Stimulated activated memory B cell treated with anti-CD40 and anti-IgM and Interleukin-4, amounts not matched to agents 10 μg/mL and 1 μg/mL and 100 μg/mL, for 72 hours (primary cell): ENCODE measurements at regions not wholly inside any gene's neighbourhood (a gene's known extent, or its start where the extent isn't known, plus 50 kb on each side); places are given as distances from the start of the nearest gene placed in this dataset.
"Not testable (repeated sequence)": the region's sequence is repeated elsewhere in the genome, so short reads cannot be mapped to it uniquely, and the experiment has no call there.

Experiments used
- ATAC-seq: fragments of 150-1000 bp; cut with Tn5 transposase; 2 replicates; pipeline ENCODE4 v1.10.0; 2021
- H3K27ac Mint-ChIP-seq: one replicate; pipeline ENCODE4 v1.8.0; 2022; ENCODE audit warnings: mild to moderate bottlenecking, mixed read lengths
- H3K27me3 Mint-ChIP-seq: one replicate; pipeline ENCODE4 v1.8.0; 2022; ENCODE audit warnings: mixed read lengths
- H3K36me3 Mint-ChIP-seq: one replicate; pipeline ENCODE4 v1.8.0; 2022; ENCODE audit warnings: mixed read lengths
- H3K4me1 Mint-ChIP-seq: one replicate; pipeline ENCODE4 v1.8.0; 2022; ENCODE audit warnings: mixed read lengths
- H3K4me3 Mint-ChIP-seq: one replicate; pipeline ENCODE4 v1.8.0; 2022; ENCODE audit warnings: mild to moderate bottlenecking, moderate library complexity, mixed read lengths
- H3K9me3 Mint-ChIP-seq: one replicate; pipeline ENCODE4 v1.8.0; 2022; ENCODE audit warnings: mixed read lengths

- ATAC-seq, H3K27ac Mint-ChIP-seq, H3K36me3 Mint-ChIP-seq: not testable (repeated sequence)
These were observed 57.0 kb upstream of the NEUROD1 start for GRCh38 chr2:181737302-181737701.

DNA sequence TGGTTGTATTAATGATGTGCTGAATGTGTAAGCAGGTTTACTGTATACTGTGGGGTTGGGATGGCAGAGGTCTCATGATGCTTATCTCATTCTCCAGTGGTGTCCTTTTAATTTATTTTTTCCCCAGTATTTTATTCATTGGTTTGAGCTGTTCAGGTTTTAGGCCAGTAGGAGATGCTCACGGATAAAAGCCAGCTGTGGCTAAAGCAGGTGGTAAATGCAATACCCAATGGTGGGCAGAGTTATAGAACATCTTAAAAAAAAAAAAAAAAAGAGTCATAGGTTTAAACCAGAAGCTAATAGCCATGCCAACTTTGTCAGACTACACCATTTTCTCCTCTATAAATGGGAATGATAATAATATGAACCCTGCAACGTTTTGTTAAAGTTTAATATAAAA lies 57.8 kb upstream of the NEUROD1 start:
- Mint-ChIP-seq H3K4me3 (no peak overlapping the region), H3K36me3 (no peaks in the 10 kb centered on the region)
- no peak for ATAC-seq

More at GRCh38 chr2:181737302-181737701, 57.0 kb upstream of the NEUROD1 start:
- H3K9me3 Mint-ChIP-seq, H3K4me1 Mint-ChIP-seq, H3K4me3 Mint-ChIP-seq: not testable (repeated sequence)
- H3K27me3 Mint-ChIP-seq, result peaks cover 20% of the 10 kb centered on the region

DNA sequence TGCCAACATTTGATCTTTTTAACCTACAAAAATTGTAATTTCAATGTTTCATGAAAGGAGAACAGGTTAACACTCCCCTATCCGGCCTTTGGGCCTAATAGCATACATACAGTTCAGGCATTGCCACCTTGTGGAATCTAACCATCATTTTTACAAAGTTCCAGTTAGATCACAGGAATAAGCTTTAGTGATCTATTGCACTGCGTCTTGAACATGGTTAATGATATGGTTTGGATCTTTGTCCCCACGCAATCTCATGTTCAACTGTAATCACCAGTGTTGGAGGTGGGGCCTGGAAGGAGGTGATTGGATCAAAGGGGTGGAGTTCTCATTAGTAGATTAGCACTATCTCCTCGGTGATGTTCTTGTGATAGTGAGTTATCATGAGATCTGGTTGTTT lies 58.2 kb upstream of the NEUROD1 start:
- Mint-ChIP-seq H3K4me1 (no peaks in the 10 kb centered on the region), H3K27me3 (peaks cover 8% of the 10 kb centered on the region), H3K9me3 (no peaks in the 10 kb centered on the region), H3K27ac (no peak overlapping the region), H3K4me3 (no peak overlapping the region), H3K36me3 (no peaks in the 10 kb centered on the region)
- no peak for ATAC-seq

More for the DNA sequence above, 57.8 kb upstream of the NEUROD1 start:
- Mint-ChIP-seq H3K27ac (no peak overlapping the region), H3K27me3 (peaks cover 13% of the 10 kb centered on the region), H3K4me1 (no peaks in the 10 kb centered on the region), H3K9me3 (no peaks in the 10 kb centered on the region)

DNA sequence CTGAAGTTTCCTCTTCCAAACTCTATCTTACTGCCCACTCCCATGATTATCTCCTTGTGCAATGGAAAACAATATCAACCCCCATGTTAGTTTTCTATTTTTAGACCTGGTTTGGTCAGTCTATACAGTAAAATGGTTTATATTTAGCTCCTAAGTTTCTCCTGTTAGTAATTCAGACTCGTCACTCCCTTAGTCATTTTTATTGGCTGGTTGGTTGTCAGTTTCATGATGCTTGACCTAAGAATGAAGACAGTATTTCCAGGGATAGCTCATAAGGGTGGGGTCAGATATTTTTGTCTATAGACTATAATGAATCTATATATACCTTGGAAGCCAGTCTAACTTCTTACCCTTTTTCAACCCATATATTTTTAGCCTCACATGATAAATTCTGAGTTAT lies 61.4 kb upstream of the NEUROD1 start:
- Mint-ChIP-seq H3K9me3 (no peaks in the 10 kb centered on the region), H3K4me3 (no peak overlapping the region), H3K36me3 (no peaks in the 10 kb centered on the region), H3K27ac (no peak overlapping the region), H3K4me1 (no peaks in the 10 kb centered on the region), H3K27me3 (no peaks in the 10 kb centered on the region)
- no peak for ATAC-seq

DNA sequence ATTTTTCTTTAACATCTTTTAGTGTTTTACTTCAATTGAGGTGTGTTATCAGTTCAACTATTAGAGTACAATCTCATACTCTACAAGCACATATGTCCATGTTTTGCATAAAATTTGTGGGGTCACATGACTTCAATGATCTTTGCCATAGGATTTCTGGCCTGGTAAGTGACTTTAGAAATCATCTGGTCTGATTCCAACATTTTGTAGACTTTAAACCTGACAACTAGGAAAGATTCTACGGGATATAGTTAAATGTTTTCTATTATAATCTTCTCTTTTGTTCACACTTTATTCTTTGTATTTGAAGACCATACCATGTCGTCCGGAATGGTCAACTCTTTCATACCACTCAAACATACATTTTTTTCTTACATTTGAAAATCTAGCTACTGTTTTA lies 62.0 kb upstream of the NEUROD1 start:
- H3K27ac Mint-ChIP-seq, result no peak overlapping the region
- H3K36me3 Mint-ChIP-seq, result no peaks in the 10 kb centered on the region
- no peaks in the 10 kb centered on the region for H3K27me3 Mint-ChIP-seq
- no peak overlapping the region for H3K4me3 Mint-ChIP-seq
- H3K9me3 Mint-ChIP-seq, result no peaks in the 10 kb centered on the region
- ATAC-seq, result no peak
- no peaks in the 10 kb centered on the region for H3K4me1 Mint-ChIP-seq

GRCh38 chr2:181742922-181743722 lies 62.8 kb upstream of the NEUROD1 start:
- no peaks in the 10 kb centered on the region for H3K27me3 Mint-ChIP-seq
- no peaks in the 10 kb centered on the region for H3K9me3 Mint-ChIP-seq
- no peaks in the 10 kb centered on the region for H3K36me3 Mint-ChIP-seq
- no peaks in the 10 kb centered on the region for H3K4me1 Mint-ChIP-seq
- H3K27ac Mint-ChIP-seq, result no peak overlapping the region
- no peak overlapping the region for H3K4me3 Mint-ChIP-seq
- ATAC-seq, result no peak

GRCh38 chr2:181743723-181744031 lies 63.4 kb upstream of the NEUROD1 start:
- ATAC-seq, result no peak
- Mint-ChIP-seq H3K4me3 (no peak overlapping the region), H3K36me3 (no peaks in the 10 kb centered on the region), H3K27ac (no peak overlapping the region), H3K27me3 (peaks cover 2% of the 10 kb centered on the region), H3K9me3 (no peaks in the 10 kb centered on the region), H3K4me1 (no peaks in the 10 kb centered on the region)

DNA sequence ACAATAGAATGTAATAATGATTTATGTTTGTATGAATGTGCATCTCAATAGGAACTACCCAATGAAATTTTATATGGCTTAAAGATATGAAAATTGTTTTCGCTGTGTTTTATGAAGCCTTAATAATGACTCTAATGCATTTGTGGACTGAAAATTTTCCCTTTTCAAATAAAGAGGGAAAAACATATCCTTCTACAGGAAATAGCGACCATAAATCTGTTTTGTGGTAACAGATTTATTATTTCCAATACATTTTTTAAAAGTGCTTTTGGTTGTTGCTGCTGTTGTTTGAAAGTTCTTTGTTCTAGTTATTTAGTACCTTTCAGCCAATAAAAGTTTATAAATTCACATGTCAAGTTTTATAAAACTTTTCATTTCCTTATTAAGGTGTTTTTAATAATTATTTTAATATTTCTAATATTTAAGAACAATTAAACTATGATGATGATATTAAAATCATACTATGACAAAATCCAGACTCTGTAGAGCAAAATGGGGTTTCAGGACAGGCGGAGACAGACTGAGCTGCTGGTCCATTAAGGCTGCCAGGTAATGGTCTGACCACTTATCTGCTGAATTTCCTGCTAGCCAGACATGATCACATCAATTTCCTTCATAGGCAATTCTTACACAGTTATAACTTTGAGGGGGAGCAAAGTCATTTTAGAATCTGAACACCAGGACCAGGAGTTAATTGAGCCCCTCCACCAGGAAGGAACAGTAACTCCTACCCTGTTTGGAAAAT lies 65.7 kb upstream of the NEUROD1 start:
- no peaks in the 10 kb centered on the region for H3K4me1 Mint-ChIP-seq
- peaks cover 16% of the 10 kb centered on the region for H3K27me3 Mint-ChIP-seq
- no peak overlapping the region for H3K4me3 Mint-ChIP-seq
- ATAC-seq, result no peak
- no peaks in the 10 kb centered on the region for H3K9me3 Mint-ChIP-seq
- H3K36me3 Mint-ChIP-seq, result no peaks in the 10 kb centered on the region
- H3K27ac Mint-ChIP-seq, result no peak overlapping the region

- no peaks in the 10 kb centered on the region for H3K9me3 Mint-ChIP-seq
- no peaks in the 10 kb centered on the region for H3K4me1 Mint-ChIP-seq
- H3K4me3 Mint-ChIP-seq, result no peak overlapping the region
- no peaks in the 10 kb centered on the region for H3K36me3 Mint-ChIP-seq
- peaks cover 25% of the 10 kb centered on the region for H3K27me3 Mint-ChIP-seq
- ATAC-seq, result no peak
- H3K27ac Mint-ChIP-seq, result no peak overlapping the region
These were observed 66.5 kb upstream of the NEUROD1 start for GRCh38 chr2:181746844-181747243.

GRCh38 chr2:181750305-181750704 lies 70.0 kb upstream of the NEUROD1 start:
- no peaks in the 10 kb centered on the region for H3K9me3 Mint-ChIP-seq
- H3K27me3 Mint-ChIP-seq, result peaks cover 44% of the 10 kb centered on the region
- no peak overlapping the region for H3K4me3 Mint-ChIP-seq
- no peaks in the 10 kb centered on the region for H3K4me1 Mint-ChIP-seq
- H3K36me3 Mint-ChIP-seq, result no peaks in the 10 kb centered on the region
- ATAC-seq, result no peak
- no peak overlapping the region for H3K27ac Mint-ChIP-seq

GRCh38 chr2:181751266-181752030 lies 71.1 kb upstream of the NEUROD1 start:
- H3K4me3 Mint-ChIP-seq, result no peak overlapping the region
- no peak overlapping the region for H3K27ac Mint-ChIP-seq
- no peaks in the 10 kb centered on the region for H3K4me1 Mint-ChIP-seq
- ATAC-seq, result no peak
- peaks cover 52% of the 10 kb centered on the region for H3K27me3 Mint-ChIP-seq
- H3K9me3 Mint-ChIP-seq, result no peaks in the 10 kb centered on the region
- H3K36me3 Mint-ChIP-seq, result no peaks in the 10 kb centered on the region

DNA sequence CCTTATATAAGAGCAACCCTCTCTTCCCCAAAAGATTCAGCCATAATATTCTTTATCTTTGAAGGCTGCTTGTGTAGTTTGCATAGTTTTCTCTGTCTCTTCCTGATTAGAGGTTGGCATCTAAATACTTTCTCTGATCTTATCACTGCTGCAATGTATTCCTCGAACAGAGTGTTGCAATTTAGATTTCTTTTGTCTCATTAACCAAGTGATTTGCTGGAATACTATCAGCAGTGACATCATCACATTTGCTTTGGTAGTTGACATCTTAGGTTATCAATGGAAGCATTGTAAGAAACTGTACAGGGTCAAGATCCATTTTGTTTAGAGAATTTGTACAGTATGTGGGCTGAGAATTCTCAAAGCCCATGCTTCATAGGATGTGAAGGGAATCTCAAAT lies 72.0 kb upstream of the NEUROD1 start:
- Mint-ChIP-seq H3K36me3 (no peaks in the 10 kb centered on the region), H3K27ac (no peak overlapping the region), H3K4me1 (no peaks in the 10 kb centered on the region), H3K27me3 (peaks cover 52% of the 10 kb centered on the region), H3K4me3 (no peak overlapping the region), H3K9me3 (no peaks in the 10 kb centered on the region)
- ATAC-seq, result no peak

DNA sequence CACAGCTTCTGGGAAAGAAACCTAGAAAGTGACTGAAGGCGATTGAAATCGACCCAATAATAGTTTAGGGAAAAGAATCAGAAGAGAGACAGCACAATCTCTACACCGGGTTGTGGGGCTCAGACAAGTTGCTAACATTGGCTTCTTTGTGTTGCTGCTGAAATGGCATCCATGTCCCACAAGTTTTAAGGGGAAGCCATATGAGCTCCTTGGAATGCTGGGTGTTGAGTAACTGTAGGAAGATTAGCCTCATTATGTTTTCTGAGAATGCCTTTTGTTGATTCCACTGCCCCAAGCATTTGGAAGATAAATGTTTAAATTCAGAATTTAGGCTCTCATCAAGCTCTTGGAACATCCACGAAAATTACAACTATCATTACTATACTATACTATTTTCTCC lies 73.4 kb upstream of the NEUROD1 start:
- Mint-ChIP-seq H3K4me1 (no peaks in the 10 kb centered on the region), H3K9me3 (no peaks in the 10 kb centered on the region), H3K27ac (no peak overlapping the region), H3K27me3 (peaks cover 54% of the 10 kb centered on the region), H3K36me3 (no peaks in the 10 kb centered on the region), H3K4me3 (no peak overlapping the region)
- no peak for ATAC-seq

- H3K4me3 Mint-ChIP-seq, result no peak overlapping the region
- peaks cover 54% of the 10 kb centered on the region for H3K27me3 Mint-ChIP-seq
- no peak overlapping the region for H3K27ac Mint-ChIP-seq
- no peaks in the 10 kb centered on the region for H3K36me3 Mint-ChIP-seq
- no peaks in the 10 kb centered on the region for H3K4me1 Mint-ChIP-seq
- peaks cover 3% of the 10 kb centered on the region for H3K9me3 Mint-ChIP-seq
- no peak for ATAC-seq
These were observed 73.8 kb upstream of the NEUROD1 start for GRCh38 chr2:181754105-181754504.

- Mint-ChIP-seq H3K36me3 (no peaks in the 10 kb centered on the region), H3K4me3 (no peak overlapping the region), H3K9me3 (peaks cover 7% of the 10 kb centered on the region), H3K27me3 (peaks cover 48% of the 10 kb centered on the region), H3K27ac (no peak overlapping the region), H3K4me1 (no peaks in the 10 kb centered on the region)
- ATAC-seq, result no peak
These were observed 74.9 kb upstream of the NEUROD1 start for GRCh38 chr2:181755181-181755580.
